ENCODE measurements at regions not wholly inside any gene's neighbourhood (a gene's known extent, or its start where the extent isn't known, plus 50 kb on each side); places are given as distances from the start of the nearest gene placed in this dataset.

GRCh38 chr9:6160579-6160978 lies 55.0 kb upstream of the IL33 start:
- TF ChIP-seq YY1 (IDR thresholded peaks at IDR 0.05; ENCODE audit: insufficient read depth, insufficient read length): no peak
- no peak for TF ChIP-seq ZNF274 (IDR thresholded peaks at IDR 0.05; ENCODE audit: low read depth, low read length)
- TF ChIP-seq SUZ12 (IDR thresholded peaks at IDR 0.05; ENCODE audit: extremely low read depth, insufficient read depth, insufficient read length): no peak

All from NT2/D1 (cell line).